CD14-positive monocyte (primary cell): ENCODE measurements at regions not wholly inside any gene's neighbourhood (a gene's known extent, or its start where the extent isn't known, plus 50 kb on each side); places are given as distances from the start of the nearest gene placed in this dataset.
"Not testable (repeated sequence)": the region's sequence is repeated elsewhere in the genome, so short reads cannot be mapped to it uniquely, and the experiment has no call there.

Source experiments
- DNase-seq, 3 donors: peaks; one replicate each; pipeline ENCODE4 v3.0.0-alpha.2; 2011 to 2022
- H2AFZ ChIP-seq: 2 replicates; pipeline ENCODE4 v1.6.0; 2012; ENCODE audit warnings: mild to moderate bottlenecking, low read depth, low read length, inconsistent platforms; ENCODE audit not compliant: insufficient read depth, poor library complexity, severe bottlenecking
- H3K27ac ChIP-seq, 2 donors: 1 replicate in 1 of 2; 2 replicates in 1 of 2; pipeline ENCODE4 v1.5.1; 2012 to 2013; ENCODE audit warnings: low read length in 2 of 2, control low read depth in 1 of 2, inconsistent platforms in 1 of 2, low read depth in 1 of 2, mild to moderate bottlenecking in 1 of 2
- H3K27me3 ChIP-seq, 2 donors: one replicate each; pipeline versions ENCODE4 v1.6.0 to v1.6.1; 2011 to 2013; ENCODE audit warnings: low read length in 2 of 2; ENCODE audit not compliant: control insufficient read depth in 2 of 2, insufficient read depth in 2 of 2
- H3K36me3 ChIP-seq, 2 donors: replicated peaks in 1 of 2; 1 replicate in 1 of 2; 2 replicates in 1 of 2; pipeline versions ENCODE4 v1.5.1 to v1.6.1; 2012 to 2013; ENCODE audit warnings: low read length in 2 of 2, control low read depth in 1 of 2, inconsistent platforms in 1 of 2, mild to moderate bottlenecking in 1 of 2; ENCODE audit not compliant: insufficient read depth in 2 of 2, control insufficient read depth in 1 of 2
- H3K4me1 ChIP-seq, 2 donors: 1 replicate in 1 of 2; 2 replicates in 1 of 2; pipeline versions ENCODE4 v1.5.1 to v1.6.1; 2012 to 2013; ENCODE audit warnings: low read length in 2 of 2, control low read depth in 1 of 2, inconsistent platforms in 1 of 2, mild to moderate bottlenecking in 1 of 2, moderate library complexity in 1 of 2; ENCODE audit not compliant: insufficient read depth in 2 of 2, control insufficient read depth in 1 of 2
- H3K4me2 ChIP-seq: replicated peaks from 2 replicates; pipeline ENCODE3; 2012; ENCODE audit warnings: low read length, moderate library complexity, mild to moderate bottlenecking; ENCODE audit not compliant: poor library complexity, severe bottlenecking; ENCODE audit errors: extremely low read depth
- H3K4me3 ChIP-seq, 3 experiments: fragments of 200-600 bp in 1 of 3; sonication (generic) in 1 of 3; replicated peaks in 1 of 3; 1 replicate in 2 of 3; 2 replicates in 1 of 3; pipeline ENCODE4 v1.5.1; 2011 to 2013; ENCODE audit warnings: low read length in 3 of 3, mild to moderate bottlenecking in 3 of 3, control low read depth in 2 of 3, low read depth in 2 of 3, inconsistent platforms in 1 of 3, moderate library complexity in 1 of 3
- H3K79me2 ChIP-seq: 2 replicates; pipeline ENCODE4 v1.6.0; 2012; ENCODE audit warnings: mild to moderate bottlenecking, control low read depth, inconsistent platforms, low read length, moderate library complexity; ENCODE audit not compliant: insufficient read depth
- H3K9ac ChIP-seq: 2 replicates; pipeline ENCODE4 v1.6.0; 2017; ENCODE audit warnings: low read length, mild to moderate bottlenecking; ENCODE audit not compliant: insufficient read depth, poor library complexity, severe bottlenecking
- H3K9me3 ChIP-seq, 2 donors: replicated peaks in 1 of 2; 1 replicate in 1 of 2; 2 replicates in 1 of 2; pipeline versions ENCODE4 v1.5.1 to v1.6.1; 2012 to 2013; ENCODE audit warnings: low read length in 2 of 2, control low read depth in 1 of 2; ENCODE audit not compliant: control insufficient read depth in 1 of 2, insufficient read depth in 1 of 2
- H4K20me1 ChIP-seq: 2 replicates; pipeline ENCODE4 v1.6.0; 2012; ENCODE audit warnings: mild to moderate bottlenecking, low read length, control low read depth, moderate library complexity; ENCODE audit not compliant: insufficient read depth
- H3K27ac Mint-ChIP-seq, 7 donors: one replicate each; pipeline ENCODE4 v1.8.0; 2020; ENCODE audit warnings: mild to moderate bottlenecking in 7 of 7, mixed read lengths in 7 of 7, moderate library complexity in 6 of 7, inconsistent platforms in 2 of 7
- H3K27me3 Mint-ChIP-seq, 3 donors: one replicate each; pipeline ENCODE4 v1.8.0; 2021 to 2022; ENCODE audit warnings: low read depth in 3 of 3, mild to moderate bottlenecking in 3 of 3, mixed read lengths in 3 of 3, moderate library complexity in 3 of 3, inconsistent platforms in 1 of 3
- H3K36me3 Mint-ChIP-seq, 2 donors: one replicate each; pipeline ENCODE4 v1.8.0; 2020; ENCODE audit warnings: mixed read lengths in 2 of 2, inconsistent platforms in 1 of 2, mild to moderate bottlenecking in 1 of 2
- H3K4me1 Mint-ChIP-seq: one replicate; pipeline ENCODE4 v1.8.0; 2020; ENCODE audit warnings: mild to moderate bottlenecking, mixed read lengths
- H3K4me3 Mint-ChIP-seq, 2 donors: one replicate each; pipeline ENCODE4 v1.8.0; 2020; ENCODE audit warnings: mild to moderate bottlenecking in 2 of 2, mixed read lengths in 2 of 2, moderate library complexity in 1 of 2
- H3K9me3 Mint-ChIP-seq, 7 donors: one replicate each; pipeline ENCODE4 v1.8.0; 2020 to 2022; ENCODE audit warnings: mixed read lengths in 7 of 7, mild to moderate bottlenecking in 6 of 7, moderate library complexity in 6 of 7, inconsistent platforms in 2 of 7
- CTCF ChIP-seq: fragments of 200-600 bp; IDR thresholded peaks from one replicate; pipeline ENCODE4 v1.8.0; 2022; ENCODE audit warnings: antibody characterized with exemption, mild to moderate bottlenecking
- WGBS: methylation state at CpG from one replicate; pipeline ENCODE4 v1.1.5; 2013; ENCODE audit warnings: missing lambda C conversion rate; ENCODE audit not compliant: insufficient coverage; 5-methylcytosine and 5-hydroxymethylcytosine counted together
- intact Hi-C, 2 donors: fragments of 100-400 bp; cut with micrococcal nuclease; formaldehyde crosslinking; loops; one replicate each; pipeline versions ENCODE4 v1.15.0 to v1.15.1; 2023

- Histone ChIP-seq H3K27ac (no peak overlapping the region), H2AFZ (no peak overlapping the region), H3K4me3 (no peak overlapping the region), H3K36me3 (no peaks in the 10 kb centered on the region), H3K9ac (no peak overlapping the region), H3K4me2 (no peak overlapping the region), H3K4me1 (no peaks in the 10 kb centered on the region), H3K27me3 (no peaks in the 10 kb centered on the region), H4K20me1 (no peaks in the 10 kb centered on the region), H3K9me3 (no peaks in the 10 kb centered on the region), H3K79me2 (no peaks in the 10 kb centered on the region)
- Mint-ChIP-seq H3K4me3 (no peak overlapping the region), H3K27me3 (peaks cover 0 to 4% (median 3%) of the 10 kb centered on the region in 3 donors), H3K4me1 (no peaks in the 10 kb centered on the region), H3K9me3 (peaks cover 0 to 1% (median 0%) of the 10 kb centered on the region in 7 donors), H3K27ac (no peak overlapping the region), H3K36me3 (no peaks in the 10 kb centered on the region)
- intact Hi-C loops, result no loop called here
- TF ChIP-seq CTCF, result no peak
- WGBS, result 93% methylated on average over 3 of the region's 3 CpGs
- DNase-seq, result no peak
Measured at GRCh38 chr22:48414651-48415050, 1413.0 kb downstream of the BRD1 start.

GRCh38 chr22:48412931-48413330 is 1414.7 kb downstream of the BRD1 start:
- H3K27ac ChIP-seq, H3K4me3 ChIP-seq, H3K4me3 Mint-ChIP-seq, H3K36me3 ChIP-seq, H3K4me2 ChIP-seq, H3K9ac ChIP-seq, H2AFZ ChIP-seq, H3K36me3 Mint-ChIP-seq, intact Hi-C loops, H3K4me1 ChIP-seq, H3K27me3 ChIP-seq, H3K9me3 Mint-ChIP-seq, H3K4me1 Mint-ChIP-seq, H3K9me3 ChIP-seq, H3K27me3 Mint-ChIP-seq, H3K79me2 ChIP-seq, H3K27ac Mint-ChIP-seq, H4K20me1 ChIP-seq, DNase-seq: not testable (repeated sequence)
- WGBS, result 81% methylated on average over 6 of the region's 17 CpGs
